ENCODE measurements at regions not wholly inside any gene's neighbourhood (a gene's known extent, or its start where the extent isn't known, plus 50 kb on each side); places are given as distances from the start of the nearest gene placed in this dataset.

DNA sequence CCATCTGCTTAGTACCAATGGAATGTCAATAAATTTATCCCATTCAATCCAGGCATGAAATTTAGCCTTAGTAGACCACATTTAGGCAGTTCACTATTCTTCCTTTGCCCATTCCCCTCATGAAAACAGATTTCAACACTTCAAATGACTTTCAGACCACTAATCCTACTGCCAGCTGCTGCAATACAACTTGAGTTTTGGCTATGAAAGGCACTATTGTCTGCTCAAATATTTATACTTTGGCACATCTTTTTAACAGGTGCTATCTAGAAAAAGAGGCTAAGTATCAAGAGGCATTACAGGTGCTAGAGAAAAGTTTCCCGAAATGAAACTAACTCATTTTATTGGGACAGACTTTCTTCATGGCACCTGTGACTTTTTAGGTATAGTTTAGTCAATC is 499.8 kb downstream of the C12orf50 start:
- TF ChIP-seq, protein P1, sequence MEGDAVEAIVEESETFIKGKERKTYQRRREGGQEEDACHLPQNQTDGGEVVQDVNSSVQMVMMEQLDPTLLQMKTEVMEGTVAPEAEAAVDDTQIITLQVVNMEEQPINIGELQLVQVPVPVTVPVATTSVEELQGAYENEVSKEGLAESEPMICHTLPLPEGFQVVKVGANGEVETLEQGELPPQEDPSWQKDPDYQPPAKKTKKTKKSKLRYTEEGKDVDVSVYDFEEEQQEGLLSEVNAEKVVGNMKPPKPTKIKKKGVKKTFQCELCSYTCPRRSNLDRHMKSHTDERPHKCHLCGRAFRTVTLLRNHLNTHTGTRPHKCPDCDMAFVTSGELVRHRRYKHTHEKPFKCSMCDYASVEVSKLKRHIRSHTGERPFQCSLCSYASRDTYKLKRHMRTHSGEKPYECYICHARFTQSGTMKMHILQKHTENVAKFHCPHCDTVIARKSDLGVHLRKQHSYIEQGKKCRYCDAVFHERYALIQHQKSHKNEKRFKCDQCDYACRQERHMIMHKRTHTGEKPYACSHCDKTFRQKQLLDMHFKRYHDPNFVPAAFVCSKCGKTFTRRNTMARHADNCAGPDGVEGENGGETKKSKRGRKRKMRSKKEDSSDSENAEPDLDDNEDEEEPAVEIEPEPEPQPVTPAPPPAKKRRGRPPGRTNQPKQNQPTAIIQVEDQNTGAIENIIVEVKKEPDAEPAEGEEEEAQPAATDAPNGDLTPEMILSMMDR (IDR thresholded peaks at IDR 0.05): no peak
- no peak for TF ChIP-seq POLR2A (IDR thresholded peaks at IDR 0.05)

Data from transverse colon (tissue), 3 donors.